Uterus (tissue), 3 donors: ENCODE measurements at regions not wholly inside any gene's neighbourhood (a gene's known extent, or its start where the extent isn't known, plus 50 kb on each side); places are given as distances from the start of the nearest gene placed in this dataset.
A peak's percentile ranks its signal among the peaks of the same experiment; 100 is the strongest.
"Not testable (repeated sequence)": the region's sequence is repeated elsewhere in the genome, so short reads cannot be mapped to it uniquely, and the experiment has no call there.

Source experiments
- DNase-seq, 2 donors: peaks; one replicate each; pipeline ENCODE4 v3.0.0-alpha.2; 2019 to 2020
- H3K27ac ChIP-seq, 2 donors: fragments of 200-600 bp; sonication (generic); 1 replicate in 1 of 2; 2 replicates in 1 of 2; pipeline ENCODE4 v1.5.1; 2016 to 2018
- H3K27me3 ChIP-seq, 2 donors: fragments of 200-600 bp; sonication (generic); one replicate each; pipeline ENCODE4 v1.5.1; 2018 to 2019; ENCODE audit warnings: control low read depth in 1 of 2
- H3K36me3 ChIP-seq, 2 donors: fragments of 200-600 bp; sonication (generic); one replicate each; pipeline ENCODE4 v1.5.1; 2019; ENCODE audit warnings: control low read depth in 1 of 2
- H3K4me1 ChIP-seq, 2 donors: fragments of 200-600 bp; sonication (generic); one replicate each; pipeline ENCODE4 v1.5.1; 2018 to 2019; ENCODE audit warnings: control low read depth in 1 of 2
- H3K4me3 ChIP-seq, 2 donors: fragments of 200-600 bp; sonication (generic); 1 replicate in 1 of 2; 2 replicates in 1 of 2; pipeline ENCODE4 v1.5.1; 2018 to 2019; ENCODE audit warnings: mild to moderate bottlenecking in 1 of 2
- H3K9me3 ChIP-seq, 2 donors: fragments of 200-600 bp; sonication (generic); one replicate each; pipeline ENCODE4 v1.5.1; 2019; ENCODE audit warnings: control low read depth in 1 of 2
- POLR2A ChIP-seq, 2 donors: fragments of 450-650 bp; IDR thresholded peaks; one replicate each; pipeline ENCODE4 v1.6.1; 2016; ENCODE audit warnings: antibody characterized with exemption in 2 of 2, mild to moderate bottlenecking in 1 of 2, moderate library complexity in 1 of 2
- intact Hi-C: fragments of 100-400 bp; cut with DNase I; formaldehyde crosslinking; loops from one replicate; pipeline ENCODE4 v1.15.1; 2023; ENCODE audit warnings: low total_unique reads
- TF ChIP-seq, protein P1 (sequence below), 4 experiments: fragments of 200-600 bp in 2 of 4; fragments of 450-650 bp in 2 of 4; sonication (generic) in 2 of 4; IDR thresholded peaks; one replicate each; pipeline ENCODE4 v1.5.1; 2016 to 2019; ENCODE audit warnings: antibody characterized with exemption in 4 of 4, mild to moderate bottlenecking in 2 of 4, moderate library complexity in 1 of 4
- donor health status: DM: yes; HTN: yes; CAD: no.

DNA sequence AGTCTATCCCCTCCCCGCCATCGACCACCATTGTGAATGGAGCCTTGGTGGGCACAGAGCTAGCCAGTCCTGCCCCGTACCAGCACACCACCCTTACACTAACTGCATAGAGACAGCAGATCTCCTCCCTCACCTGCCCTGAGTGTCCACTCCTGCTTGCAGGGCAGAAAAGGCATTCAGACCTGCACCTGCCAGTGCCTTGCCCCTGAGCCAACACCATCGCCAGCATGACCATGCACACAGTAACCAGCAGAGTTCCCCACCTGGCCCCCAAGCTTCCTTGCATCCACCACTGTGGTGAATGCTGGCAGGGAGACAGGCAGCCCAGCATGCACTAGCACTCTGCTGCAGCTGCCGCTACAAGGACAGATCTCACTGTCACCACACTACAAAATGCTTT is 397.1 kb downstream of the KLHL4 start:
- no peak overlapping the region for H3K4me3 ChIP-seq
- H3K27ac ChIP-seq = no peak overlapping the region
- no peaks in the 10 kb centered on the region for H3K9me3 ChIP-seq
- no peak for DNase-seq
- TF ChIP-seq, protein P1, sequence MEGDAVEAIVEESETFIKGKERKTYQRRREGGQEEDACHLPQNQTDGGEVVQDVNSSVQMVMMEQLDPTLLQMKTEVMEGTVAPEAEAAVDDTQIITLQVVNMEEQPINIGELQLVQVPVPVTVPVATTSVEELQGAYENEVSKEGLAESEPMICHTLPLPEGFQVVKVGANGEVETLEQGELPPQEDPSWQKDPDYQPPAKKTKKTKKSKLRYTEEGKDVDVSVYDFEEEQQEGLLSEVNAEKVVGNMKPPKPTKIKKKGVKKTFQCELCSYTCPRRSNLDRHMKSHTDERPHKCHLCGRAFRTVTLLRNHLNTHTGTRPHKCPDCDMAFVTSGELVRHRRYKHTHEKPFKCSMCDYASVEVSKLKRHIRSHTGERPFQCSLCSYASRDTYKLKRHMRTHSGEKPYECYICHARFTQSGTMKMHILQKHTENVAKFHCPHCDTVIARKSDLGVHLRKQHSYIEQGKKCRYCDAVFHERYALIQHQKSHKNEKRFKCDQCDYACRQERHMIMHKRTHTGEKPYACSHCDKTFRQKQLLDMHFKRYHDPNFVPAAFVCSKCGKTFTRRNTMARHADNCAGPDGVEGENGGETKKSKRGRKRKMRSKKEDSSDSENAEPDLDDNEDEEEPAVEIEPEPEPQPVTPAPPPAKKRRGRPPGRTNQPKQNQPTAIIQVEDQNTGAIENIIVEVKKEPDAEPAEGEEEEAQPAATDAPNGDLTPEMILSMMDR (IDR thresholded peaks at IDR 0.05) = no peak
- no peak for TF ChIP-seq POLR2A (IDR thresholded peaks at IDR 0.05)
- no peaks in the 10 kb centered on the region for H3K27me3 ChIP-seq
- H3K36me3 ChIP-seq = no peaks in the 10 kb centered on the region
- intact Hi-C loops = no loop called here
- no peaks in the 10 kb centered on the region for H3K4me1 ChIP-seq

DNA sequence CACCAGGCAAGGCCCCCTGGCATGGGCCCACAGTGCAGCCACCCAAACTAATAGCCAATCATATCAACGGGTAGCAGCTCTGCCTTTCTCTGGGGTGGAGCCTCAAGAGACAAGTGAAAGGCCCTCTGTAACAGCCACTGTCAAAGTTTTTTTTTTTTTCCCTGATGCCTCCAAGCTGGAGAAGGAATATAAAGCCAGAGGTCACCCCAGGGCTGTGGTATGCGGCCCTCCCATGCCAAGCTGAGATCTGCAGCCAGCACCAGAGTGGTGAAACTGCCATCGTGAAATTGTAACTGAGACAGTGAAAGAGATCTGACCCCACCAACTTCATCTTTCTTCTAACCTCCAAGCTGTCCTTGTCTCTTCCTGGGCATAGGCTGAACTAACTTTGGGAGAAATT is 407.0 kb downstream of the KLHL4 start:
- H3K9me3 ChIP-seq = no peaks in the 10 kb centered on the region
- TF ChIP-seq, protein P1 (IDR thresholded peaks at IDR 0.05) = no peak
- TF ChIP-seq POLR2A (IDR thresholded peaks at IDR 0.05) = no peak
- intact Hi-C loops = no loop called here
- no peaks in the 10 kb centered on the region for H3K36me3 ChIP-seq
- H3K27ac ChIP-seq = no peak overlapping the region
- no peak for DNase-seq
- H3K27me3 ChIP-seq = no peaks in the 10 kb centered on the region
- no peak overlapping the region for H3K4me3 ChIP-seq
- no peaks in the 10 kb centered on the region for H3K4me1 ChIP-seq

DNA sequence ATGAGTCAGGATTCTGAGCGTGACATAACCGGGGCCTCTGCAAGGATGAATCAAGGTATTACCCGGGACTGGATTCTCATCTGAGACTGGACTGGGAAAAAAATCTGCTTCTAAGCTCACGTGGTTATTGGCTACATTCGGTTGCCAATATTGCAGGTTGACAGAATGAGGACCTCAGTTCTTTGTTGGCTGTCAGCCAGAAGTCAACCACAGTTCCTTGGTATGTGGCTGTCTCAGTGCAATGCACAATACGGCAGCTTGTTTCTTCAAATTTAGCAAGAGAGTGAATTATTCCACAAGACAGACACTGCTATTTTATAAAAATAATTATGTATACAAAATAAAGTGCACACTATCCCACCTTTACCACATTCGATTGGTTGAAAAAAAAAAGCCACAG is 424.2 kb downstream of the KLHL4 start:
- intact Hi-C loops = no loop called here
- TF ChIP-seq POLR2A (IDR thresholded peaks at IDR 0.05) = no peak
- TF ChIP-seq, protein P1 (IDR thresholded peaks at IDR 0.05) = no peak

DNA sequence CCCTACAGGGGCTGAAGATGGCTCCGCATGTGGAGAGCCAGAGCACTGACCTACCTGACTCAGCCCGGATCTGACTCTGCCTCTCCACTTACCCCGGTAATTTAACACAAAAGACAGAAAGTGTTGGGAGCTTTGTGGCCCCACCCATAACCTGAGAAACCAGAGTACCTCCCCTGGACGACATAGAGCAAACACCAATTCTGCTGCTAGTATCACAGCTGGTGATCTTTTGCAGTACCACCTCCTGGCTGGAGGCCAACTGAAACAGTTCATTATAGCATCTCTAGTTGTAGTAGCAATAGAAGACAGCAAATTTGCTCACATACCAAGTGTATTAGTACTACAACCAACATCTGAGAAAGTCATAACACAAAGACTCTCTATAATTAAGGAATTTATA is 443.9 kb downstream of the KLHL4 start:
- Histone ChIP-seq H3K4me3 (no peak overlapping the region), H3K27me3 (no peaks in the 10 kb centered on the region), H3K27ac (no peak overlapping the region), H3K9me3 (no peaks in the 10 kb centered on the region), H3K4me1 (no peaks in the 10 kb centered on the region), H3K36me3 (no peaks in the 10 kb centered on the region)
- TF ChIP-seq, protein P1 (IDR thresholded peaks at IDR 0.05) = no peak
- no peak for TF ChIP-seq POLR2A (IDR thresholded peaks at IDR 0.05)
- DNase-seq = no peak
- intact Hi-C loops = no loop called here

More for the DNA sequence above, 424.2 kb downstream of the KLHL4 start:
- no peaks in the 10 kb centered on the region for H3K27me3 ChIP-seq
- H3K4me3 ChIP-seq = no peak overlapping the region
- no peak for DNase-seq
- H3K9me3 ChIP-seq = no peaks in the 10 kb centered on the region
- H3K27ac ChIP-seq = no peak overlapping the region
- no peaks in the 10 kb centered on the region for H3K36me3 ChIP-seq
- H3K4me1 ChIP-seq = no peaks in the 10 kb centered on the region

DNA sequence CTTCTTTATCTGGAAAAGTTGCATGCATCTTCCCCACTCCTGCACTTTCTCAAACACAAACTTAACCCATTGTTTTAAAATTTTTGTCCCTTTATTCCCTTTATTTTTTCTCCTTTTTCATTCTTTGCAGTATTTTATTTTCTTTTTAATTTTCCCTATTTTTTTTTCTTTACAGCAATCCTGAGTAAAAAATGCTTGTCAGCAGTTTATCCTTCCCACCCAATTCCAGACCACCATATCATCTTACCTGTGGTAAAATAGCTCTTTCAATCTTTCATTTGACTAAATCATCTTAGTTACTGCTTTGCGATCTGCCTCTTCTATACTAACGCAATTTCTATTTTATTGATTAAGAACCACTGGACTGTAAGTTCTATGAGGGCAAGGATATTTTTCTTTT is 450.5 kb downstream of the KLHL4 start:
- TF ChIP-seq, protein P1 (IDR thresholded peaks at IDR 0.05) = no peak
- TF ChIP-seq POLR2A (IDR thresholded peaks at IDR 0.05) = no peak
- no peaks in the 10 kb centered on the region for H3K9me3 ChIP-seq
- DNase-seq = no peak
- no peaks in the 10 kb centered on the region for H3K27me3 ChIP-seq
- intact Hi-C loops = no loop called here
- H3K27ac ChIP-seq = peak overlapping the region in 1 of 2 donors; percentile 25
- no peaks in the 10 kb centered on the region for H3K36me3 ChIP-seq
- H3K4me3 ChIP-seq = no peak overlapping the region
- H3K4me1 ChIP-seq = no peaks in the 10 kb centered on the region

DNA sequence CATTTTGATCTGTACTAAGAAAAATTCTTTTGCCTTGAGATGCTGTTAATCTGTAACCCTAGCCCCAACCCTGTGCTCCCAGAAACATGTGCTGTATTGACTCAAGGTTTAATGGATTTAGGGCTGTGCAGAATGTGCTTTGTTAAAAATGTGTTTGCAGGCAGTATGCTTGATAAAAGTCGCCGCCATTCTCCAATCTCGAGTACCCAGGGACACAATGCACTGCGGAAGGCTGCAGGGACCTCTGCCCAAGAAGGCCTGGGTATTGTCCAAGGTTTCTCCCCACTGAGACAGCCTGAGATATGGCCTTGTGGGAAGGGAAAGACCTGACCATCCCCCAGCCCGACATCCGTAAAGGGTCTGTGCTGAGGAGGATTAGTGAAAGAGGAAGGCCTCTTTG is 454.5 kb downstream of the KLHL4 start:
- H3K9me3 ChIP-seq, DNase-seq, H3K27ac ChIP-seq, H3K4me1 ChIP-seq, H3K36me3 ChIP-seq, intact Hi-C loops, H3K27me3 ChIP-seq, H3K4me3 ChIP-seq: not testable (repeated sequence)
